ENCODE measurements at regions not wholly inside any gene's neighbourhood (a gene's known extent, or its start where the extent isn't known, plus 50 kb on each side); places are given as distances from the start of the nearest gene placed in this dataset.

DNA sequence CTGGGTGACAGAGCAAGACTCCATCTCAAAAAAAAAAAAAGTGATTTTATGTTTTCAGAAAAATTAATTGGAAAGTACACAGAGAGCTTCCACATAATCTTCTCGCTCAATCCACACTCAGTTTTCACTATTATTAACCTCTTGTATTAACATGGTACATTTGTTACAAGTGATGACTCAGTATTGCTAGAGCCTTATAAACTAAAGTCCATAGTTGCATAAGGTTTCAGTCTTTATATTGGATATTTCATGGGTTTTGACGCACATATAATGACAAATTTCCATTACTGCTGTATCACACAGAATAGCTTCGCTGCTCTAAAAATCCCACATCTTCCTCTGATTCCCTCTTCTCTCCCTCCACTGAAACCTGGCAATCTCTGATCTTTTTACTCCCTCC is 603.5 kb downstream of the XIRP2 start:
- DNase-seq (ENCODE audit: low spot score) = no peak
- TF ChIP-seq, protein P1, sequence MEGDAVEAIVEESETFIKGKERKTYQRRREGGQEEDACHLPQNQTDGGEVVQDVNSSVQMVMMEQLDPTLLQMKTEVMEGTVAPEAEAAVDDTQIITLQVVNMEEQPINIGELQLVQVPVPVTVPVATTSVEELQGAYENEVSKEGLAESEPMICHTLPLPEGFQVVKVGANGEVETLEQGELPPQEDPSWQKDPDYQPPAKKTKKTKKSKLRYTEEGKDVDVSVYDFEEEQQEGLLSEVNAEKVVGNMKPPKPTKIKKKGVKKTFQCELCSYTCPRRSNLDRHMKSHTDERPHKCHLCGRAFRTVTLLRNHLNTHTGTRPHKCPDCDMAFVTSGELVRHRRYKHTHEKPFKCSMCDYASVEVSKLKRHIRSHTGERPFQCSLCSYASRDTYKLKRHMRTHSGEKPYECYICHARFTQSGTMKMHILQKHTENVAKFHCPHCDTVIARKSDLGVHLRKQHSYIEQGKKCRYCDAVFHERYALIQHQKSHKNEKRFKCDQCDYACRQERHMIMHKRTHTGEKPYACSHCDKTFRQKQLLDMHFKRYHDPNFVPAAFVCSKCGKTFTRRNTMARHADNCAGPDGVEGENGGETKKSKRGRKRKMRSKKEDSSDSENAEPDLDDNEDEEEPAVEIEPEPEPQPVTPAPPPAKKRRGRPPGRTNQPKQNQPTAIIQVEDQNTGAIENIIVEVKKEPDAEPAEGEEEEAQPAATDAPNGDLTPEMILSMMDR (conservative IDR thresholded peaks at IDR 0.05; ENCODE audit: low read depth) = no peak
- ChIA-PET CTCF (interaction anchor here (0.7 kb wide), 1 partner anchor 223 kb away, joined by 3 read pairs; no protein-coding TSS in a partner anchor), POLR2A (ENCODE audit: low non-redundant PET) (no interaction called here)
- no peak overlapping the region for H3K27ac ChIP-seq

DNA sequence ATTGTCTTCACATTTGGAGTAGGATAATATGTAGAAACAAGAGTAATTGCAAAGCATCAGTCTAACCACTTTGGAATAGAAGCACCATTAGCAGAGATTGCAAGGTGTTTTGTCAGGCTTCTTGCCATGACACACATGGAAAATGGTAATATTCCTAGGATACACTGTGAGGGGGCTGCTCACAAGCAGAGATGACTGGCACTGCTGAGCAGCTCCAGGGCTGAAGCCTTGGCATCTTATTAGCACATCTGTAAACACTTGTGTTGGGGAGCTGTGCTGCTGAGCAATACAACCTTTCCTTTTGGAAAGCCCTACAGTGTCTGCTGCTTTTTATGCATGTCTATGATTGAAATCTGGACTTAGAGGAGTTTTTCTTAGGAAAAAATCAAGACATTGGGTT is 602.2 kb downstream of the XIRP2 start:
- H3K27ac ChIP-seq = no peak overlapping the region
- ChIA-PET POLR2A (ENCODE audit: low non-redundant PET) (no interaction called here), CTCF (no interaction called here)
- no peak for DNase-seq (ENCODE audit: low spot score)
- TF ChIP-seq, protein P1 (conservative IDR thresholded peaks at IDR 0.05; ENCODE audit: low read depth) = no peak

DNA sequence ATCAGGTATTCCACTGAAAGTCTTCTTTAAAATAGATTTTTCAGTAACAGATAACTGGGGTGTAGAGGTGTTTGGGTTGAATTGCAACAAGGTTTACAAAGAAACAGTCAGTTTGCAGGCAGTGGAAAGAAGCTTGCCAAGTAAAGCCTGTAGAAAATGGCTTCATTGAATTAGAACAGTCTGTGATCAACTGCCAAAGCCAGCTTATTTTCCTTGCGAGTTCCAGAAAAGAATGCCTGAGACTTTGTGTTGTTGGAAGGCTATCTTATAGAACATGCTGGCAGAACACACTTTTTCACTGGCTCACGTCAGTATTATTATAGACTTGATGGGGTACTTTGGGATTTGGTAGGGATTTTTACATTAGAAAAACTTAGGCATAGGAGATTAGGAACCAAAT is 601.0 kb downstream of the XIRP2 start:
- CTCF ChIA-PET = no interaction called here
- TF ChIP-seq, protein P1 (conservative IDR thresholded peaks at IDR 0.05; ENCODE audit: low read depth) = no peak
- H3K27ac ChIP-seq = no peak overlapping the region
- DNase-seq (ENCODE audit: low spot score) = no peak
- POLR2A ChIA-PET (ENCODE audit: low non-redundant PET) = no interaction called here

DNA sequence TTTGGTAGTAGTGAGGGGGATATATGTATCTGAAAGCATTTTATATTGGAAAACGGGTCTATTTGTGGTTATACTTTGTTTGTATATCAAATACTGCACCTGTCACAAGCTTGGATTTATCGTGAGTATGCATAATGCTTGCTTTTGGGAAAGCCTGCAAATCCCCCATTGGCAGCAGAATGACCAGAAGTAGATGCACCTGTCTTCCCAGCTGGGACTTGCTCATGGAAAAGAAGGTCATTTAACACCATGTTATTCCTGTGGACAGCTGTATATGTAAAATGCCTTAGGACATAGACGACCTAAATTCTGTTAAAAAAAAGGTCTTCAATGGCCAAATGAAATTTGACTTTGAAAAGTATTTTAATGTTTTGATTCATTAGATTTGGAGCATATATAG is 599.4 kb downstream of the XIRP2 start:
- TF ChIP-seq, protein P1 (conservative IDR thresholded peaks at IDR 0.05; ENCODE audit: low read depth) = no peak
- no peak overlapping the region for H3K27ac ChIP-seq
- ChIA-PET POLR2A (ENCODE audit: low non-redundant PET) (no interaction called here), CTCF (no interaction called here)
- no peak for DNase-seq (ENCODE audit: low spot score)

DNA sequence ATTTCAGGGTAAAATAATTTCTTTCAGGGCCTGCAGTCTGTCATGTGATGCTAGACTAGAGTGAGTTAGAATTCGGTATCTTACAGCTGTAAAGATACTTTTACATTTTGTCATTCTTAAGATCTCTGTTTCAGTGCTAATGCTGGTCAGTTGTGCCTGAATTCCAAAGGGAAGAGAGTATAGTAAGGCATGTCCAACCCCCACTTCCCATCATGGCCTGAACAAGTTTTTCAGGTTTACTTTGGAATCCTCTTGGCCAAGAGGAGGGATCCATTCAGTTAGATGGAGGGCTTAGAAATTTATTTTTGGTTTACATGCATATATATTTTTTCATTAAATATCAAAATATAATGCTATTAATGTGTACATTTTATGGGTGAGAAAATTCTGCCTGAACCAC is 596.6 kb downstream of the XIRP2 start:
- CTCF ChIA-PET = no interaction called here
- POLR2A ChIA-PET (ENCODE audit: low non-redundant PET) = no interaction called here
- no peak overlapping the region for H3K27ac ChIP-seq
- TF ChIP-seq, protein P1 (conservative IDR thresholded peaks at IDR 0.05; ENCODE audit: low read depth) = no peak
- DNase-seq (ENCODE audit: low spot score) = no peak

DNA sequence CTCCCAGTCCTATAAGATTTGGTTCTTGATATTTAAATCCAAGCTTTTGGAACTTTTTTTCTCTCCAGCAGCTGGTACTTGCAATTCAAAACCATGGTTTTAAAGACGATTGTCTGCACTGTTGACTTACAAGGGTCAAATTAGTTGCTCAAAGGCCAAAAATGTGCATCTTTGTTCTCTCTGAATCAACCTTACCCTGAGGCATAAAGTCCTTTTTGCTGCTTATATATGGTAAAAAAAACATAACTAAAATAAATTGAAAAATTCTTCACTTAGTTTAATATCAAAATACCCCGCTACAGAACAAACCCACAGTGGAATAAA is 592.7 kb downstream of the XIRP2 start:
- ChIA-PET CTCF (no interaction called here), POLR2A (ENCODE audit: low non-redundant PET) (no interaction called here)
- no peak overlapping the region for H3K27ac ChIP-seq
- DNase-seq (ENCODE audit: low spot score) = no peak
- TF ChIP-seq, protein P1 (conservative IDR thresholded peaks at IDR 0.05; ENCODE audit: low read depth) = no peak
